Lower leg skin (tissue), 3 donors: ENCODE measurements at regions not wholly inside any gene's neighbourhood (a gene's known extent, or its start where the extent isn't known, plus 50 kb on each side); places are given as distances from the start of the nearest gene placed in this dataset.

ENCODE experiments used
- CTCF ChIP-seq, 3 donors: fragments of 450-650 bp; IDR thresholded peaks; one replicate each; pipeline ENCODE4 v1.5.1; 2016; ENCODE audit warnings: antibody characterized with exemption in 3 of 3, mild to moderate bottlenecking in 3 of 3, moderate library complexity in 2 of 3
- POLR2A ChIP-seq, 2 donors: fragments of 450-650 bp; IDR thresholded peaks; one replicate each; pipeline ENCODE4 v1.6.1; 2016 to 2017; ENCODE audit warnings: antibody characterized with exemption in 2 of 2, mild to moderate bottlenecking in 1 of 2, moderate library complexity in 1 of 2

- TF ChIP-seq POLR2A (IDR thresholded peaks at IDR 0.05) = no peak
- TF ChIP-seq CTCF (IDR thresholded peaks at IDR 0.05) = no peak
These were observed 123.0 kb downstream of the FAM43A start for GRCh38 chr3:194808640-194809097.
